H1 (cell line): ENCODE measurements at regions not wholly inside any gene's neighbourhood (a gene's known extent, or its start where the extent isn't known, plus 50 kb on each side); places are given as distances from the start of the nearest gene placed in this dataset.

ENCODE experiments used
- CTCF ChIA-PET: fragments of 300-600 bp; sonication (Branson Sonifier 250); formaldehyde crosslinking; loops from one replicate; lab custom pipeline; 2021; ENCODE audit not compliant: partially characterized antibody; lab: Charles Lee
- POLR2A ChIA-PET: fragments of 300-600 bp; sonication (Branson Sonifier 250); formaldehyde crosslinking; loops from one replicate; lab custom pipeline; 2021; ENCODE audit warnings: inconsistent platforms; ENCODE audit not compliant: partially characterized antibody; lab: Charles Lee
- DNase-seq, 2 experiments: peaks; one replicate each; pipeline versions ENCODE4 v3.0.0 to v3.0.0-alpha.2; 2010 to 2022; ENCODE audit warnings: low spot score in 2 of 2, low read depth in 1 of 2, mixed read lengths in 1 of 2
- FAIRE-seq: peaks from 2 replicates; lab custom pipeline; 2011; peaks lifted over from hg19 to GRCh38; lab: Jason Lieb, UNC
- H2AFZ ChIP-seq: 2 replicates; pipeline ENCODE4 v1.8.1; 2012; ENCODE audit warnings: low read length, inconsistent platforms
- H2AK5ac ChIP-seq: 2 replicates; pipeline ENCODE4 v1.6.1; 2013; ENCODE audit warnings: low read depth, low read length
- H2BK120ac ChIP-seq: replicated peaks from 2 replicates; pipeline ENCODE3; 2013; ENCODE audit warnings: low read depth, low read length, inconsistent platforms
- H2BK12ac ChIP-seq: 2 replicates; pipeline ENCODE4 v1.6.1; 2013; ENCODE audit warnings: low read depth, low read length
- H2BK15ac ChIP-seq: 2 replicates; pipeline ENCODE4 v1.6.1; 2013; ENCODE audit warnings: low read length
- H2BK20ac ChIP-seq: 2 replicates; pipeline ENCODE4 v1.6.1; 2013; ENCODE audit warnings: low read length
- H2BK5ac ChIP-seq: 2 replicates; pipeline ENCODE4 v1.6.1; 2013; ENCODE audit warnings: low read depth, low read length
- H3K14ac ChIP-seq: 2 replicates; pipeline ENCODE4 v1.6.1; 2013; ENCODE audit warnings: inconsistent platforms; ENCODE audit not compliant: insufficient read length
- H3K18ac ChIP-seq: 2 replicates; pipeline ENCODE4 v1.6.1; 2013; ENCODE audit warnings: low read length; ENCODE audit errors: extremely low read depth
- H3K23ac ChIP-seq: 2 replicates; pipeline ENCODE4 v1.6.1; 2013; ENCODE audit warnings: inconsistent platforms; ENCODE audit not compliant: insufficient read length
- H3K23me2 ChIP-seq: 2 replicates; pipeline ENCODE4 v1.6.1; 2013; ENCODE audit warnings: low read depth, low read length
- H3K27ac ChIP-seq: 2 replicates; pipeline ENCODE4 v1.6.1; 2011; ENCODE audit warnings: low read depth, low read length, inconsistent platforms
- H3K27me3 ChIP-seq, 4 experiments: replicated peaks in 1 of 4; 1 replicate in 1 of 4; 2 replicates in 3 of 4; pipeline versions ENCODE4 v1.6.1 to v1.8.1; 2011 to 2013; ENCODE audit warnings: low read length in 3 of 4, mild to moderate bottlenecking in 3 of 4, inconsistent platforms in 2 of 4, mixed read lengths in 2 of 4, moderate library complexity in 1 of 4; ENCODE audit not compliant: control insufficient read depth in 3 of 4, insufficient read depth in 3 of 4; ENCODE audit errors: extremely low read depth in 1 of 4
- H3K36me3 ChIP-seq, 4 experiments: 2 replicates each; pipeline versions ENCODE4 v1.6.1 to v1.8.1; 2011 to 2013; ENCODE audit warnings: mild to moderate bottlenecking in 4 of 4, low read length in 3 of 4, moderate library complexity in 2 of 4, control low read depth in 1 of 4, inconsistent platforms in 1 of 4; ENCODE audit not compliant: insufficient read depth in 4 of 4, control insufficient read depth in 2 of 4
- H3K4ac ChIP-seq: replicated peaks from 2 replicates; pipeline ENCODE3; 2013; ENCODE audit warnings: low read length, low read depth, mixed read lengths, inconsistent platforms; ENCODE audit not compliant: insufficient read length
- H3K4me1 ChIP-seq, 4 experiments: replicated peaks in 1 of 4; 1 replicate in 1 of 4; 2 replicates in 3 of 4; pipeline versions ENCODE4 v1.6.1 to v1.8.1; 2011 to 2013; ENCODE audit warnings: low read length in 3 of 4, inconsistent platforms in 2 of 4, mixed read lengths in 1 of 4; ENCODE audit not compliant: insufficient read depth in 4 of 4, control insufficient read depth in 3 of 4
- H3K4me2 ChIP-seq, 2 experiments: 2 replicates each; pipeline versions ENCODE4 v1.6.1 to v1.8.1; 2011 to 2013; ENCODE audit warnings: low read depth in 2 of 2, low read length in 2 of 2, control low read depth in 1 of 2, inconsistent platforms in 1 of 2, mild to moderate bottlenecking in 1 of 2; ENCODE audit not compliant: insufficient read depth in 1 of 2
- H3K4me3 ChIP-seq, 4 experiments: fragments of 200-600, 300-600 bp in 1 of 4; sonication (generic), shearing (Covaris generic), sonication (Bioruptor Twin) in 1 of 4; 2 replicates each; pipeline versions ENCODE4 v1.5.1 to v1.8.1; 2011 to 2016; ENCODE audit warnings: low read length in 4 of 4, low read depth in 3 of 4, control low read depth in 2 of 4, inconsistent platforms in 2 of 4, mild to moderate bottlenecking in 2 of 4, mixed read lengths in 1 of 4, moderate library complexity in 1 of 4; ENCODE audit not compliant: insufficient read depth in 2 of 4; ENCODE audit errors: extremely low read depth in 1 of 4
- H3K56ac ChIP-seq: replicated peaks from 2 replicates; pipeline ENCODE3; 2013; ENCODE audit warnings: low read depth, mild to moderate bottlenecking, mixed read lengths, low read length, inconsistent platforms; ENCODE audit not compliant: insufficient read length
- H3K79me1 ChIP-seq: 2 replicates; pipeline ENCODE4 v1.6.1; 2013; ENCODE audit warnings: low read depth, low read length, control low read depth
- H3K79me2 ChIP-seq, 2 experiments: 2 replicates each; pipeline versions ENCODE4 v1.6.1 to v1.8.1; 2012 to 2013; ENCODE audit warnings: low read length in 2 of 2, mild to moderate bottlenecking in 2 of 2, inconsistent platforms in 1 of 2; ENCODE audit not compliant: insufficient read depth in 2 of 2, control insufficient read depth in 1 of 2
- H3K9ac ChIP-seq, 4 experiments: replicated peaks in 1 of 4; 1 replicate in 1 of 4; 2 replicates in 3 of 4; pipeline versions ENCODE4 v1.6.1 to v1.8.1; 2011 to 2013; ENCODE audit warnings: low read depth in 3 of 4, low read length in 3 of 4, control low read depth in 2 of 4, mild to moderate bottlenecking in 2 of 4, moderate library complexity in 2 of 4, inconsistent platforms in 1 of 4; ENCODE audit errors: extremely low read depth in 1 of 4
- H3K9me3 ChIP-seq, 2 experiments: 2 replicates each; pipeline versions ENCODE4 v1.6.1 to v1.8.1; 2012 to 2013; ENCODE audit warnings: mild to moderate bottlenecking in 2 of 2, moderate library complexity in 2 of 2, control low read depth in 1 of 2, inconsistent platforms in 1 of 2, low read depth in 1 of 2, low read length in 1 of 2, mixed read lengths in 1 of 2; ENCODE audit not compliant: insufficient read depth in 2 of 2
- H4K20me1 ChIP-seq, 2 experiments: replicated peaks in 1 of 2; 2 replicates each; pipeline versions ENCODE3 to v1.8.1; 2011 to 2013; ENCODE audit warnings: inconsistent platforms in 2 of 2, low read length in 2 of 2, mild to moderate bottlenecking in 1 of 2; ENCODE audit not compliant: insufficient read depth in 2 of 2, control insufficient read depth in 1 of 2
- H4K5ac ChIP-seq: 2 replicates; pipeline ENCODE4 v1.6.1; 2013; ENCODE audit warnings: low read length, low read depth, mixed read lengths, inconsistent platforms; ENCODE audit not compliant: insufficient read length
- H4K8ac ChIP-seq: 2 replicates; pipeline ENCODE4 v1.8.0; 2013; ENCODE audit warnings: mild to moderate bottlenecking, moderate library complexity, low read length, inconsistent platforms; ENCODE audit not compliant: insufficient read depth; ENCODE audit errors: extremely low read depth
- H4K91ac ChIP-seq: replicated peaks from 2 replicates; pipeline ENCODE3; 2013; ENCODE audit warnings: low read length, mixed read lengths, inconsistent platforms; ENCODE audit not compliant: insufficient read length
- USF2 ChIP-seq: IDR thresholded peaks from 2 replicates; pipeline ENCODE4 v1.6.1; 2011; ENCODE audit warnings: low read length, improper control_type of control experiment
- WGBS, 2 experiments: shearing (Covaris generic) in 1 of 2; methylation state at CpG; one replicate each; pipeline versions ENCODE4 v1.1.6 to v1.1.7; 2013 to 2015; ENCODE audit warnings: low lambda C conversion rate in 2 of 2, mixed read lengths in 2 of 2, inconsistent platforms in 1 of 2, low coverage in 1 of 2, missing lambda C conversion rate in 1 of 2; ENCODE audit not compliant: insufficient replicate concordance in 2 of 2, insufficient coverage in 1 of 2, insufficient read length in 1 of 2; ENCODE audit errors: extremely low coverage in 1 of 2, missing lambda C conversion rate in 1 of 2; 5-methylcytosine and 5-hydroxymethylcytosine counted together

- FAIRE-seq: no peak
- Histone ChIP-seq H3K9me3 (no peaks in the 10 kb centered on the region), H3K23me2 (no peaks in the 10 kb centered on the region), H3K4me3 (no peak overlapping the region), H3K27ac (no peak overlapping the region), H4K20me1 (no peaks in the 10 kb centered on the region), H3K27me3 (no peaks in the 10 kb centered on the region), H2BK15ac (no peak overlapping the region), H3K9ac (no peak overlapping the region), H3K79me2 (no peaks in the 10 kb centered on the region), H3K14ac (no peak overlapping the region), H3K36me3 (no peaks in the 10 kb centered on the region), H4K5ac (no peak overlapping the region), H3K4me1 (no peaks in the 10 kb centered on the region), H2AK5ac (no peak overlapping the region), H2BK120ac (no peak overlapping the region), H2BK12ac (no peak overlapping the region), H2BK5ac (no peak overlapping the region), H3K79me1 (no peaks in the 10 kb centered on the region), H4K91ac (no peak overlapping the region), H3K18ac (no peak overlapping the region), H3K56ac (no peak overlapping the region), H3K4me2 (no peak overlapping the region), H3K23ac (no peak overlapping the region), H4K8ac (no peak overlapping the region), H2AFZ (no peak overlapping the region), H3K4ac (no peak overlapping the region), H2BK20ac (no peak overlapping the region)
- POLR2A ChIA-PET: no interaction called here
- CTCF ChIA-PET: no interaction called here
- DNase-seq: no peak
- no peak for TF ChIP-seq USF2
- 82% methylated on average over 6 of the region's 6 CpGs; no CpG with 5 or more reads in 1 of the 2 experiments for WGBS, 2 experiments
Measured at GRCh38 chr6:74671558-74672025, 534.3 kb downstream of the COL12A1 start.
